Calu3 (cell line): ENCODE measurements at regions not wholly inside any gene's neighbourhood (a gene's known extent, or its start where the extent isn't known, plus 50 kb on each side); places are given as distances from the start of the nearest gene placed in this dataset.

Experiments
- BruUV-seq: library from RNA; stranded (reverse); fragments of 400-500 nt; replicated peaks from 2 replicates; lab custom pipeline; 2021; lab: Mats Ljungman, UMichigan
- CTCF ChIA-PET: fragments of 300-600 bp; sonication (Branson Sonifier 250); formaldehyde crosslinking; loops from one replicate; lab custom pipeline; 2022; ENCODE audit warnings: antibody characterized with exemption; lab: Charles Lee
- DNase-seq: peaks from one replicate; pipeline ENCODE4 v3.0.0; 2022
- H3K27ac Mint-ChIP-seq: one replicate; pipeline ENCODE4 v1.8.0; 2022; ENCODE audit warnings: mixed read lengths; ENCODE audit not compliant: unreplicated experiment
- H3K27me3 Mint-ChIP-seq: one replicate; pipeline ENCODE4 v1.8.0; 2022; ENCODE audit warnings: mixed read lengths; ENCODE audit not compliant: unreplicated experiment
- H3K36me3 Mint-ChIP-seq: one replicate; pipeline ENCODE4 v1.8.0; 2022; ENCODE audit warnings: mild to moderate bottlenecking, moderate library complexity, mixed read lengths; ENCODE audit not compliant: insufficient read depth, unreplicated experiment
- H3K4me1 Mint-ChIP-seq: one replicate; pipeline ENCODE4 v1.8.0; 2022; ENCODE audit warnings: mild to moderate bottlenecking, low read depth, mixed read lengths; ENCODE audit not compliant: unreplicated experiment
- H3K4me3 Mint-ChIP-seq: one replicate; pipeline ENCODE4 v1.8.0; 2022; ENCODE audit warnings: mild to moderate bottlenecking, low read depth, moderate library complexity, mixed read lengths; ENCODE audit not compliant: unreplicated experiment
- H3K9me3 Mint-ChIP-seq: one replicate; pipeline ENCODE4 v1.8.0; 2022; ENCODE audit warnings: low read depth, mixed read lengths; ENCODE audit not compliant: unreplicated experiment
- intact Hi-C: fragments of 100-400 bp; cut with micrococcal nuclease; formaldehyde crosslinking; loops from one replicate; pipeline ENCODE4 v1.10.0; 2022; ENCODE audit not compliant: unreplicated experiment
- TF ChIP-seq, protein P1 (sequence below): fragments of 200-600 bp; IDR thresholded peaks from one replicate; pipeline ENCODE4 v1.8.0; 2022; ENCODE audit warnings: antibody characterized with exemption; ENCODE audit not compliant: unreplicated experiment

DNA sequence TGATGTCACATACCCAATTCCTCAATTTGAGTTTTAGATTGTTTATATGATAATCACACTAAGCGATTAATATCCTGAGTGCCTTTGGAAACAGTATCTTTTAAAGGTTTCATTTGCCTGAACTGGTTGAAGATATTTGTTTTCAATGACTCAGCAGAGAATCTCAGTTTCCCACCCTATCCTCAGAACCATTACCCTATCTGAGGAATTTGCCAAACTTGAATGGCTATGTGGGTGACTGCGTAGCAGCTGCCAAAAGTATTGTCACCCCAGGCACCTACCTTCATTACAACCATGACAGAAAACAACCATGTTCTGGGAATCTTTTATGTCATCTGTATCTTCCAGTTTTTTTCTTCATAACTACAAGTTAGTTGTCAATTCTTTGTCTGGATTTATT lies 440.1 kb upstream of the NBEA start:
- H3K4me1 Mint-ChIP-seq, result no peaks in the 10 kb centered on the region
- TF ChIP-seq, protein P1, sequence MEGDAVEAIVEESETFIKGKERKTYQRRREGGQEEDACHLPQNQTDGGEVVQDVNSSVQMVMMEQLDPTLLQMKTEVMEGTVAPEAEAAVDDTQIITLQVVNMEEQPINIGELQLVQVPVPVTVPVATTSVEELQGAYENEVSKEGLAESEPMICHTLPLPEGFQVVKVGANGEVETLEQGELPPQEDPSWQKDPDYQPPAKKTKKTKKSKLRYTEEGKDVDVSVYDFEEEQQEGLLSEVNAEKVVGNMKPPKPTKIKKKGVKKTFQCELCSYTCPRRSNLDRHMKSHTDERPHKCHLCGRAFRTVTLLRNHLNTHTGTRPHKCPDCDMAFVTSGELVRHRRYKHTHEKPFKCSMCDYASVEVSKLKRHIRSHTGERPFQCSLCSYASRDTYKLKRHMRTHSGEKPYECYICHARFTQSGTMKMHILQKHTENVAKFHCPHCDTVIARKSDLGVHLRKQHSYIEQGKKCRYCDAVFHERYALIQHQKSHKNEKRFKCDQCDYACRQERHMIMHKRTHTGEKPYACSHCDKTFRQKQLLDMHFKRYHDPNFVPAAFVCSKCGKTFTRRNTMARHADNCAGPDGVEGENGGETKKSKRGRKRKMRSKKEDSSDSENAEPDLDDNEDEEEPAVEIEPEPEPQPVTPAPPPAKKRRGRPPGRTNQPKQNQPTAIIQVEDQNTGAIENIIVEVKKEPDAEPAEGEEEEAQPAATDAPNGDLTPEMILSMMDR, result no peak
- no peak overlapping the region for H3K27ac Mint-ChIP-seq
- no TSS peak for BruUV-seq
- peaks cover 2% of the 10 kb centered on the region for H3K9me3 Mint-ChIP-seq
- intact Hi-C loops, result no loop called here
- CTCF ChIA-PET, result no interaction called here
- no peaks in the 10 kb centered on the region for H3K27me3 Mint-ChIP-seq
- no peak for DNase-seq
- H3K4me3 Mint-ChIP-seq, result no peak overlapping the region
- no peaks in the 10 kb centered on the region for H3K36me3 Mint-ChIP-seq

DNA sequence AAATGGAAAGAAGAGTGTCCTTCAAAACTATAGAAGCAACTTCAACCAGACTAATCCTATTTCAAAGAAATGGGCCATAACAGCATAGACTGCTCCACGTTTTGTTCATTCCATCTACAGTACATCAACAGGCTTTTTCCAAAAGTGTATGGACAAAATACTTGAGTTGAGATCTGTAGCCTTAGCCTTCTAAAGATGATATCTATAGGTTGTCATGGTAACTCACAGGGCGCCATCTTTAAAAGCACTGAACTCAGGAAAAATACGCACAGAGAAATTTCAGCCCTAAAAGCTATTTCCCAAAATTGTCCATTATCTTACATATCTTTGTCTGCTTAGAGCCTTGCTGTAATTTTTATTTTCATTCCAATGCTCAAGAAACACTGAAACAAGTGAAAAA lies 439.4 kb upstream of the NBEA start:
- no TSS peak for BruUV-seq

DNA sequence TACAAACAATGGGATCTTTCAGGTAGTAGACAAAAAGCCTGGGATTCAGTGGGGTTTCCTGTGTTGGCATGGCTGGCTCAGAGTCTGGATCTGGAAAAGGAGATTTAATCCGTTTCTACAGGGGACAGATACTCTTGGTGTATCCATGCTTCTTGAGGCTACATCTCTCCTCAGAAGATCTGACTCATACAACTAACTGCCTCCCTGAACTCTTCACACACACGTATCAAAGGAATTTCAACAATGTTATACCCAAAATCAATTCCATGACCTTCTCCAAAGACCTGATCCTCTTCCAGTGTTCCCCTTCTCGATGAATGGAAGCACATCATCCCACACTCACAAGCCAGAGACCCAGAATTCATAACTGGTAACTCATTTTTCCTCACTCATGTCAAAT lies 435.3 kb upstream of the NBEA start:
- no peaks in the 10 kb centered on the region for H3K4me1 Mint-ChIP-seq
- CTCF ChIA-PET, result interaction anchor here (0.7 kb wide), 1 partner anchor 10 kb away, joined by 4 read pairs; no protein-coding TSS in a partner anchor
- BruUV-seq, result no TSS peak
- no peak overlapping the region for H3K27ac Mint-ChIP-seq
- intact Hi-C loops, result no loop called here
- H3K27me3 Mint-ChIP-seq, result no peaks in the 10 kb centered on the region
- H3K4me3 Mint-ChIP-seq, result no peak overlapping the region
- peaks cover 2% of the 10 kb centered on the region for H3K9me3 Mint-ChIP-seq
- no peak for DNase-seq
- TF ChIP-seq, protein P1, result no peak
- no peaks in the 10 kb centered on the region for H3K36me3 Mint-ChIP-seq

More for the DNA sequence above, 439.4 kb upstream of the NBEA start:
- H3K27me3 Mint-ChIP-seq, result no peaks in the 10 kb centered on the region
- CTCF ChIA-PET, result no interaction called here
- intact Hi-C loops, result no loop called here
- no peak overlapping the region for H3K27ac Mint-ChIP-seq
- DNase-seq, result no peak
- H3K9me3 Mint-ChIP-seq, result peaks cover 2% of the 10 kb centered on the region
- TF ChIP-seq, protein P1, result no peak
- H3K4me1 Mint-ChIP-seq, result no peaks in the 10 kb centered on the region
- H3K36me3 Mint-ChIP-seq, result no peaks in the 10 kb centered on the region
- H3K4me3 Mint-ChIP-seq, result no peak overlapping the region

DNA sequence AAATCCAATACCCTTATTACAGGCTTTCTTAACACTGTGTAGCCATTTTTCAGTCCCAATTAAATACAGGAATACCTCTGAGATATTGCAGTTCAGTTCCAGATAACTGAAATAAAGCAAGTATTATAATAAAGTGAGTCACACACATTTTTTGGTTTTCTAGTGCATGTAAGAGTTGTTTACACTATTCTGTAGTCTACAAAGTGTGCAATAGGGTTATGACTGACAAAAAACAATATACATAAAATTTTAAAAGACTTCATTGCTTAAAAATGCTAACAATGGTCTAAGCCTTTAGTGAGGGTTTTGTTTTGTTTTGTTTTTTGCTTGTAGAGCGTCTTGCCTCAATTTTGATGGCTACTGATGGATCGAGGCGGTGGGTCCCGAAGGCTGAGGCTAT lies 434.4 kb upstream of the NBEA start:
- Mint-ChIP-seq H3K27me3 (no peaks in the 10 kb centered on the region), H3K36me3 (no peaks in the 10 kb centered on the region), H3K27ac (no peak overlapping the region), H3K4me3 (no peak overlapping the region), H3K9me3 (peaks cover 2% of the 10 kb centered on the region), H3K4me1 (no peaks in the 10 kb centered on the region)
- CTCF ChIA-PET, result no interaction called here
- intact Hi-C loops, result no loop called here
- DNase-seq, result no peak
- TF ChIP-seq, protein P1, result no peak
- no TSS peak for BruUV-seq
